ENCODE measurements at regions not wholly inside any gene's neighbourhood (a gene's known extent, or its start where the extent isn't known, plus 50 kb on each side); places are given as distances from the start of the nearest gene placed in this dataset.
A peak's percentile ranks its signal among the peaks of the same experiment; 100 is the strongest.

DNA sequence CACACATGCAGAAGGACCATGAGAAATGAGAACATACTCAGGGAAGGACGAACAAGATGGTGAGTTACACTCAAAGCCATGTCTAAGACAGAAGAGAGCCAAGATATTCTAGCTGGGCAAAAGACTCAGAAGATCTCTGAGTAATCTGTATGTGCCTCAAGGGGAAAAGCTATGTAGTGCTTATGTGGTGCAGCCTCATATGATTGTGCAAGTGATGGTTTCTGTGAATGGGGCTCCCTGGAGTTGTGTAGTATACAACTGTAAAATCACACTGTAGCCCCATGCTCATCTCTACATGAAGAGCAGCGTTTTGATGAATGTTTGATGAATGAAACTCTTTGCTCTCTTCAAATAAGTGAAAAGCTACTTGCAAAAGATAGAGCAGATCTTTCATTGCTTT is 57.5 kb downstream of the OSR1 start:
- no peak for DNase-seq (ENCODE audit: low spot score)

DNA sequence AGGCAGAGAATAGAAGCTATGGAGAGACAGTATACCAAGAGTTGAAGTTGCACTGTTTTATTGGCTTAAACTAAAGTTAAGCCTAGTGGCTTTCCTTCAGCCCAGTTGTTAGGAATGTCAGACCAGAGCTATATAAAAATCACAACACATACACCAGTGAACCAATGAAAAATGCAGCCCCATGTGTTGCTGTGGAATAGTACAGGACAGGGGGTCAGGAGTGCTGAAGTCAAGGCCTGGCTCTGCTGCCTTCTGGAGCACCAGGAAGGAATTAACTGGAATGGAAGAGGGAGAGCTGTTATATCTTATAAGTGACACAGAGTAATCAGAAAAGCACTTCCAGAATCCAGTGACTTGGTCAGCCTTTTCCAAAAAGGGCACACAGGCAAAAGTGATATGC is 58.9 kb downstream of the OSR1 start:
- DNase-seq (ENCODE audit: low spot score): no peak

DNA sequence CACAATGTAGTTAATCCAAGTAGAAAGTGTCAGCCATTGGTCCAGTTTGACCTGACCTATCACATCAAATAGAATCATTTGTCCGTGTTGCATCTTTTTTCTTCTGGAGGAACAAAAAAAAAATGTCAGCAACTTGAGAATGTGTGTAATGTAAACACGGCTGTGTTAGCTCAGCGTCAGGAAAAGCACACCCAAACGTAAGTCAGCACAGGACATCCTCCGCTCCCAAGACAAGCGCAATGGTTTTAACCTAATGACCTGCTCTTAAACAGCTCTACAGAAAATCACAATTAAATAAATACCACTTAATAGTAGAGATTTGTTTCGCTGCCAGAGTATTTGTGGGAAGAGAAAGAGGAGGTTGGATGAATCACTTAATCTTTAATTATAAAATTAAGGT is 59.4 kb downstream of the OSR1 start:
- no peak for DNase-seq (ENCODE audit: low spot score)

DNA sequence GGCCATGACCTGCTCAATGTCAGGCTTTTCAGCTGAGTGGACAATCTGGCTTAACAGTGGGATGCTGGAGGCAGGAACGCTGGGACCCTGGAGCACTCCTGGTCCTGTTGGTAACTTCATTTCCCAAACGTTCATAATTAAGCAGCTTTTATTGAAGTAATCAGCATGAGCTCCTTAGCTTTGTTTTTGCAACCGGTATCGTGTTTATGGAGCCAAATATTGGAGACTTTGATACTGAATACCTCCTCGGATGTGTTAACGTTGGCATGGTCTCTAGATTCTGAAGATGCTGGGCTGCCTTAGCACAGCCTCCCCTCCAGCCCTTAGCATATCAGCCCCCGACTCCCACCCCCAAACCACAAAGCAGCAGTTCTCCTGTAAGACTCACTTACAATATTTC is 60.7 kb downstream of the OSR1 start:
- no peak for DNase-seq (ENCODE audit: low spot score)

DNA sequence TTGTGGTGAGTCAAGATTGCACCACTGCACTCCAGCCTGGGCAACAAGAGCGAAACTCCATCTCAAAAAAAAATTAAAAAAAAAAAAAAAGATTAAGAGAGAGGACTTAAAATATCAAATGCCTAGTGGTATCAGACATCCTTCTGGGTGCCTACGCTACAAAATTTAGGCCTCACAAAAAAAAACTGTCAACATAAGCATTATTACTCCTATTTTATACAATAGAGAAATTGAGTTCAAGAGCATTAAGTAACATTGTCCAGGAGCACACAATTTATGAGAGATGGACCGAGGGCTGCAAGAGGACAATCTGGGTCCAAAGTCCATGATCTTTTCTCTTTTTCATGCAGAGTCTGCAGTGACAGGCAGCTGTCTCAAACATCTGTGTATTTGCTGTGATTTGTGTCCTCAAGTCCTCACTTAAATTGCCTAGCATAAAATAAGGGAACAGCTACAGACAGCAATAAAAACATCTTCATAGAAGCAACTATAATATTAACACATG is 62.4 kb downstream of the OSR1 start:
- DNase-seq (ENCODE audit: low spot score): no peak

DNA sequence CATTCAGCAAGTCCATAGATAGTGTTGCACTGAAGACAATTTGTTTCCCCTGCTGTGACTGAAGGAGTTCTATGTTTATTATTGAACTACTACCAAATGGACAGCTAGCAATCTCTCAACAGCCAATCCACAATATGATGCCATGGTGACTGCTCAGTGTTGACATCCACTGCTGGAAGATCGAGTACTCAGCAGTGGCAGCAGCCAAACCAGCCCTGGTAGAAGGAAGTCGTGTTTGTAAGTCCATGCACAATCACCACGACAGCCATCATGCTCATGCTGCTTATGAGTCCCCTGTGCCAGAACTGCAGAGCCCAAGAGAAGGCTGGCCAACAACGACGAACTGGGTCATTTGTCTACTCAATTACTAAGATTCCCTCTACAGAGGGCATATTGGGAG is 66.4 kb downstream of the OSR1 start:
- no peak for DNase-seq (ENCODE audit: low spot score)

DNA sequence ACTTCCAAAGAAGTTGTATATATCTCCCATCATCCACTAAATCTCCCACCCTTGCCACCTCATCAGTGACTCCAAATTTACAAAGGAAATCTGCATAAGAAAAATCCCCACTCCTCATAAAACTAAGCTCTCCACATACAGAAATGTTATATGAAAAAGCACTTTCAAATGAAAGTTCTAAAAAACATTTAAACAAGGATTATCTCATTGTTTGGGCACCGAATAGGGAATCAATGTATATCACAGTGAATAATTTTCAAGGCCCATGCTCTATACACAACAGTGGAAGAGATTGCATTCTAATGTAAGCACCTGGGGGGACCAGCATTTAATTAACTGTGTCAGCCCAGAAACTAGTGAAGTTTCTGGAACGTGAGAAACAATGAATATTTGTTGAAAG is 70.1 kb downstream of the OSR1 start:
- no peak for DNase-seq (ENCODE audit: low spot score)

DNA sequence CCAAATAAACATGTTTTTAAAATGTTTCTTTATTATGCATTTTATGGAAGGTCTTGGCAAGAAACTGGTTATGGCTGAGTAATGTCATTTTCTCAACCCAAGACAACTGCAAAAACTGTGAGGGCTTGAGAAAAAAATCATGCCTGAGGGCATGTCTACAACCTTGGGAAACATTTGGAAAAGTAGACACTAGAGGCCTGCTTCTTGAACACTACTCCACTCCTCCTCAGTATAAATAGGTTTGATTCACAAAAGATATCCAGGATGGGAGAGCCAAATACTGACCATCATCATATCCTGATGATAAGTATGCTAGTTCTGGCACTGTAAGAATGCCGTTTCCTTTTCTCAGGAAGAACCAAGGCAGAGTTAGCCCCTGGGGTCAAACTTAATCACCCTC is 71.1 kb downstream of the OSR1 start:
- no peak for DNase-seq (ENCODE audit: low spot score)

DNA sequence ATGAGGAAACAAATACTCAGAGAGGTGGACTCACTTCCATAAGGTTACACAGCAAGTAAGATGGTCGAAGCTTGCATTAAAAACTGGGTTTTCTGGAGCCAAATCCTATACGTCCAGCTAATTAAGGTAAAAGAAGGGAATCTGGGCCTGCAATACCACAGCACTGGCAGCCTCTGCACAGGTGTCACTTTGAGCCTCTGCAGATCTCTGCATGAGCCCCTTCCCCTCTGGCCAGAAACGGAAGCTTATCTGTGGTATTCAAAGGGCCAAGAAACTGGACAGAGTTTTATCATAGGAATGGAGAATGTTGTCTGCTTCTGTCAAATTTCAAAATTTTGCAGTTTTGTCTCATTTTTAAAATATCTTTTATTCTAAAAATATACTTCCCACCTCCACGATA is 76.1 kb downstream of the OSR1 start:
- DNase-seq (ENCODE audit: low spot score): no peak

DNA sequence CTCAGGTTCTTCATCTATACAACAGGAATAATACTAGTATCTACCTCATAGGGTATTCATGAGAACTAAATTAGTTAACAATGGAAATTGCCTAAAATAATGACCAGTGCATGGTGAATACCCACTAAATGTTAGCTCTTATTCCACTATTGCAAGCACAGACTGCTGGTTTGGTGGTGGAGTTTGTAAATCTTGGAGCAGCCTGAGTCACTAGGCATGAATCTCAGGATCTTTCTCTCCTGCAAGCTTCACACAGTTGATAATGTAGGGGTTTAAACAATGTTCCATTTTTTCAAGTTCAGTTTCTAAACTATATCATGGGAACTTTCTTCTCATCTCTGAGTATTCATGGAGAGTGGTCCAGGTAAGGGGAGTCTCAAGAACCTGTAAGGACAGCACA is 84.0 kb downstream of the OSR1 start:
- no peak for DNase-seq (ENCODE audit: low spot score)

DNA sequence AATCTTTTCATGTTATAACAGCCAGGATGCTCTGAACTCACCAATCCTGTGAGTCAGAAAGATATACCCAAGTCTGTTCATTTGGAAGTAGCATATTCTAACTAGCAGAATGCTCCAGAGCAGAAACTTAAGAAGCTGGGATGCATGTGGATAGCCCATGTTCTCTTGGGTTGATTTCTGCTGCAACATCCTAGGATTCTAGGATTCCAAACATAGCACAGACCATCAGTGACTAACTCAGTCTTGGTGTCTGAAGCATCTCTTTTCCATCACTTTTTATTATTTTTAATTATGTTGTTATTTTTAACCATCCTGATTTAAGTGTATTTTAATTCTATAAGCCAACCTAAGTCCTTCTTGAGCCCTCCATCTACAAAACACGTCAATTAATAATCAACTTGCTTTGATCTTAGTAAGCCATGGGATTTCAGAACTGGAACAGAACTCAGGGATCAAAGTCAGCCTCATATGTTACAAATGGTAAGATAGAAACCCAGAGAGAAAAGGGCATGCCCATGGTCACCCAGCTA is 85.4 kb downstream of the OSR1 start:
- DNase-seq (ENCODE audit: low spot score): no peak

DNA sequence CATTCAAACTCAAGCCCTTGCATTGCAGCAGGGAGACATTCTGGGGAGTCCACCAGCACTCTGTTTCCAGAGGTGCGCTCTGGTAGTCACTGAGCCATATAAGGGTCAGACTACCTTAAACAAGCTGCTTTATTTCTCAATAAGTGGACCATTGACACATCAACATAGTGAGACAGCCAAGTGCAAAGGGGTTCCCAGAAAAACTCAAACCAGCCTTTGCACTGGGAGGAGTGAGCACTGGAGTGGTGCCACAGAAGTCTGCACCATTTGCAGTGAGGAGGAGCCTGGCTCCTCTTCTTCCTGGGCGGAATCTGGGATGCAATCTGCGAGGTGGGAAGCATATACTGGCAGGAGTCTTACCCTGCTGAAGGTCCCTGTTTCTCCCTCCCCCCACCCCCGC is 86.4 kb downstream of the OSR1 start:
- DNase-seq (ENCODE audit: low spot score): no peak

DNA sequence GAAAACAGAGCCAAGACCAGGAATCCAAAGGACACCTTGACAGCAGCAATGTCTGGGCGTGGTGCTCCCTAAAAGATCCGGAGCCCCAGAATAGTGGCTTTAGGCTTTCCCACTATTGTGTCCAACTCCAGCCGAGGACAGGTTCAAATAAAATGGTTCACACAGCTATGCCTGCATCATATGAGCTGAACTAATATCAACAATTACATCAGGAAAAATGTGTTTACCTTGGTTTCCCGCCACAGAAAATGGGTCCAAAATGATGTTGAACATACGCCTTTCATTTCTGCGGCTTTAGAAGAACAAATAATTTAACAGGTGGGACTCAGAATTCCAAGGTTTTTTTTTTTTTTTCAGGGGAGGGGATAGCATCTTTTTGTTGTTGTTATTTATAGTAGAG is 93.6 kb downstream of the OSR1 start:
- no peak for DNase-seq (ENCODE audit: low spot score)

DNA sequence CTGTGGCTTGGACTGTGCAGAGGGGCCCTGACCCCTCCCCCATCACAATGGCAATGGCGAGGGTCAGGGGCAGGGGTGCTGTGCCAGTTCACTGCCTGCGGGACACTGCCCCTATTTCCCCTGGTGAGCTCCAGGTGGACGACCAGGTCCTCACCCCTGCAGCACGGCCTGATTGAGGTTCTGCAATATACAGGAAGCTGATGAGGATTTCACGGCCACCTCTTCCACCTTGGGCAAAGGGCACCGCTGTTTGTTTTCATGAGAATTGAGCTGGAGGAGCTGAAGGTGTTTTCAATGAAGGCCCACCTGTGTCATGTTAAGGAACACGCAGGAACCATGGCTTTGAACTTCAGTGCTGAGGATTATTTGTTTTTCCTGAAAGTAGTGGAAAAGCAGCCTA is 96.3 kb downstream of the OSR1 start:
- no peak for DNase-seq (ENCODE audit: low spot score)

DNA sequence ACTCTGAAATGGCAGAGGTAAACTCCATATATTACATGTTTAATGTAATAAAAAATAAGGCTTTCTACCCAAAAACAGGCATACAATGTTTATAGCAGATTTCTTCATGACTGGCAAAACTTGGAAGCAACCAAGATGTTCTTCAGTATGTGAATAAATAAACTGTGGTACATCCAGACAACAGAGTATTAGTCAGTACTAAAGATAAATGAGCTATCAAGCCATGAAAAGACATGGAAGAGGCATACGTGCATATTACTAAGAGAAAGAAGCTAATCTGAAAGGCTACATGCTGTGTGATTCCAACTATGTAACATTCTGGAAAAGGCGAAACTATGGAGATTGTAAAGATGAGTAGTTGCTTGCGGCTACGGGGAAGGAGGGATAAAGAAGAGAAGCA is 97.4 kb downstream of the OSR1 start:
- DNase-seq (ENCODE audit: low spot score): no peak

DNA sequence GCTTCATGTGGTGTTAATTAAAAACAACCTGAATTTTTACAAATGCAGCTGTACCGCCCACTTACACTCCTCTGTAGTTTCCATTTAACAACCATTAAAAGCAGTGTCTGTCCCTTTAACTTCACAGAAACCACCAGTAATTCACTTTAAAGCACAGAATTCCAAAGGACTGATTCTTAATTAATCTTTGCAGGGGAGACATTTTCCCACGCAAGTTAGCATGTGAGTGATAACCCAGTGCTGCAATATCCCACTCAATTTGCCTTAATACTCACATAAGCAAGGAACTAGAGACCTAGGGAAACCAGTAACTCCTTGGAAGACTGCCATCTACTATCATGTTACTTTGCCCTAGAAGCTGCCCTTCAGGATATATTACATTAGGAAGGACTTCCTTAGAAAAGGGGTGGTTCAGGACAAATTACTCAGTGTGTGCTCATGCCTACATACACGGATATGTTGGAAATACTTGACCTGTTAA is 102.3 kb downstream of the OSR1 start:
- peak; percentile 8 for DNase-seq (ENCODE audit: low spot score)

DNA sequence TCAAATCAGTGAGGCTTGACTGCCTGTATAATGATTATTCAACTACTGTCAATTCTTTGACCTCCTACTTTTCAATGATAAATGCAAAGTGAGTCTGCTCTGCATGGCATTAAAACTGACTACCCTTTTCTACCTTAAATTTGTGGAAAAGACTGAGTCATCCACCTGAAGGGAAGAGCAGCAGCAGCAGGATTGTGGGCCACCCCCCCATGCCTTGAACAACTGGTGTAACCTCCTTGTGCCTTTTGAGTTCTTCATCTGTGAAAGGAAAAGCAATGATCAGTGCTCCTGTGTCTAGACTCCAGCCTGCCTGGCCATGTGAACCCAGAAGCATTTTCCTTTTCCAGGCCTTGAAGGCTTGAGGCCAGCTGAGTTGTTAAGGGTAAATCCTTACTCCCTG is 102.9 kb downstream of the OSR1 start:
- DNase-seq (ENCODE audit: low spot score): no peak

DNA sequence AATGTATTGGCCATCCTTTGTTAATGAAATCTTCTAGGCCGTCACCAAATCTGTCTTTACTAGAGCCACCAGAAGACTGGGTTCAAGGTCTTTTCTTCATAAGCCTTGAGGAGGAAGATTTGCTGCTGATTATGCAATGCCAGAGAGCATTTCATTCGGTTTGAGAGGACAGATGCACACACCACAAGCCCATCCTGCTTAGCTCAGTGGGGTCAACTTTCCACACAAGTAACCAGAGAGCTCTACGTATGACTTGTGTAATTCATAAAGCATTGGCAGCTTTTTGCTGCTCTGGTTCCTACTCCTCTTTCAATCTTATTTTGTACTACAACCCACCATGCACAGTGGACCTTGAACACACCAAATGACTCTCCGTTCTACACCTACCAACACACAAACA is 106.9 kb downstream of the OSR1 start:
- DNase-seq (ENCODE audit: low spot score): no peak

DNA sequence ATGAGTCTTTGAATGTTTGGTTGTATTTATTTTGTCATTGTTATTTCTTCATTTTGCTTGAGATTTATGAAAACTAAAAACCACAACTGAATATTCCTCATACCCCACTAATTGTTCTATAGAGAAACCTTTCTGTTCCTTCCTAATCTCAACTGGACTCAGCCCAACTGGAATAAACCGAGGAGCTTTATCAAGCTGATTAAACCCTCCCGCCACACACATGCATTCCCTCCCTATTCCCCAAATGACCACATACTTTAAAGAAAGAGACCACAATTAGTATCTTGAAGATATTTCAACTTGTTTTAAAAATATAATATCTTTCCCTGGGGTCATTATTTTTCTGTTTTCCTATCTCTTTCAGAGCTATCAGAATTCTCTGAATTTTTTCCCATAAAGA is 107.5 kb downstream of the OSR1 start:
- no peak for DNase-seq (ENCODE audit: low spot score)

DNA sequence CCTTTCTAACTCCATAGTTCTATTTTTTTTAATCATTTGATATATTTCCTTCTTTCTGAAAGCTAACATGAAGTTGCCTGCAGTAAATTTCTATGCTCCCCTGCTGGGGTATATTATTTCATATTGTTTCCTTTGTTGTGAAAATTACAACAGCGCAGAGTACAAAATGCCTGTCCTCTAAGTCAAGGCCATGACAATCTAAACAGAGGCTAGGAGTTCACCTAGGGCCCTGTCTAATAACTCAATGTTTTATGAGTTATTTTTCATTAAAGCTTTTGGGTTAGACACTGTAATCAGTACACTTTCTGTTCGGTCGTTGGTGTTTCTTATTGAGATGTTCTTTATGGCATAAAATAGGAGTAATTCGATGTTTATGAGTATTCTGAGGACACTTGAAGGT is 111.2 kb downstream of the OSR1 start:
- no peak for DNase-seq (ENCODE audit: low spot score)

DNA sequence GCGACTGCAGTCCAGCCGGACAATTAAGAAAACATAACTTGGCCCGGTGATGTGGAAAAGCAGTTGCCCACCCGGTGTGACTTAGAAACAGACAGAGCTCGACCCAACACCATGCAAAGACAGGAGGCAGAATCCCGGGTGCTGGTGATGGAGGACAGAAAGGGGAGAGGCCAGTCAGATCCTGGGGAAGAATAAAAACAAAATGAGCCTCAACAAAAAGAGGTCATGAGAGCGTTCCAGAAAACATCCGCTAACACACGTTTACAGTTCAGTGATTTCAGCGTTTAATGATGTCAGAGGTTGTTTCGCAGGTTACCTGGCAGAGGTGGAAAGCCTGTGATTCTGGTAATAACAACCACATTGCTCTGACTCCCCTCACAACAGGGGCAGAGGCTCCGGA is 111.9 kb downstream of the OSR1 start:
- no peak for DNase-seq (ENCODE audit: low spot score)

DNA sequence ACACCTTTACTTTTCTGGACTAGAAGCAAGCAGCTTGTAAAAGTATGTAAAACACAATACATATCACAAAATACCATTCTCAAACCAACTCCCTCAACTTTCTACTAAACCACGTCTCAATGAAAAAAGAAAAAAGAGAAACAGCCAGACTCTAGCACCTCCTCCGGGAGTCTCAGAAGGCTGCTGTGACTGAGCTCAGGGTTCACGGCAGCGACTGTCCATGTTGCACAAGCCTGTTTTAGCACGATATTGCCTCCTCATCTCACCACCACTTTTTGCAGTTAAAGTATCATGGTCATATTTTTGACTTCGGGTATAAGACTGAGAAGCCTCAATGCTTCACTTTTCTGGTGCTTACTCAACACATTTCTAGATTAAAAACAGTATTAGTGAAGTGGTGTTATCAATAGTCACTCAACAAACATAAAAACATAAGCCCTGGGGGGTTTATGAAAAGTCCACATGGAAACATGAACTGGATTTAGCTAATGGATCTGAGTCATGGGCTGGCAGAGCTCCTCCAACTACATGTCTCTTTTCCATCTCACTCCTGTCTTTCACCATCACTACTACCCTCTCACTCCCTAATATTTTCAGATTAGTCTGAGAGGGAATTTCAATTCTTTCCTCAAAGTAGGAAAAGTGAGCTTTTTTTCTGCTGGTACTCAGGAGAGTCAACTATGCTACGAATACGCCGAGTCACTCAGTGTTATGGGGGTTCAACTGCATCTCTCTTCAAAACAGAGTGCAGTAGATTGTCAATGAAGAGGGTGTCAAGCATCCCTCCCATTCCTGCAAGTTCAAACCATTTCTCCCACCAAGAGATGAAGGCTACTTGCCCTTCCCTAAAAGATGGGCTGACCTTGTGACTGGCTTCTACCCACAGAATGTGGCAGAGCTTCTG is 113.7 kb downstream of the OSR1 start:
- DNase-seq (ENCODE audit: low spot score): no peak

DNA sequence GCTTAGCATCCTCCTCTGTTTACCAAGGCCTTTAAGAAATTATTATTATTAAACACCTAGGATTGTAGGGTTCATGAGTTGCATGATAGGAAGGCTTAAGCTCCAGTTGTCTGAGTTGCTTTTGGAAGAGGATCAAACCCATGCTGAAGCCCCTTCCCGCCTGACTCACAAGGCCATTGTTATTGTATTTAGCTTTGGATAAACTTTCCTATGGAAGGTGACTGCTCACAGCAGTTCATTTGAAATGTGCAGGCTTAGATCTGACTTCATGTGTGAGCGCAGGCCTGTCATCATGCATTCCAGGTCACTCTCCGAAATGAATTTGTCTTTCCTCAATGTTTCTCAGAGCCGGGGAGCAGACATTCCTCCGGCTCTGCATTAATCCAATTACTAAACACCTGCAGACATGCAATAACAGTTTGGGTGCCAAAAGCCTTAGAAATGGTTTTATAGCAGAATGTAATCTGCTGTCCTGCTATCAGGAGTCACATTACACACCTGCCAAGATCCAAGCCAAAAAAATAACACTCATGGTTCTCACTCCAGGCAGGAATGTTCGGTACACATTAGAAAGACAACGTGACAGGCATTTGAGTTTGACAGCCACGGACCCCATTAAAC is 119.9 kb downstream of the OSR1 start:
- DNase-seq (ENCODE audit: low spot score): no peak
